K562 (cell line): ENCODE measurements at regions not wholly inside any gene's neighbourhood (a gene's known extent, or its start where the extent isn't known, plus 50 kb on each side); places are given as distances from the start of the nearest gene placed in this dataset.

Source experiments
- ATAC-seq: fragments of 200-7000 bp; cut with Tn5 transposase; 3 replicates; pipeline ENCODE4 v1.9.1; 2020; ENCODE audit warnings: moderate library complexity
- BruUV-seq: library from RNA; stranded (reverse); fragments of 400-500 nt; replicated peaks from 2 replicates; lab custom pipeline; 2021; lab: Mats Ljungman, UMichigan
- CTCF ChIA-PET: fragments of 300-600 bp; formaldehyde crosslinking; extraction: SDS; loops from one replicate; lab custom pipeline; 2021; ENCODE audit warnings: low intra/inter-chr PET ratio; lab: Yijun Ruan, JAX
- POLR2A ChIA-PET: fragments of 300-600, 350-650 bp; sonication (Branson Sonifier 250); formaldehyde crosslinking; extraction: SDS; loops from one replicate; lab custom pipeline; 2021; ENCODE audit warnings: antibody characterized with exemption, inconsistent platforms; lab: Yijun Ruan, JAX
- DNase-seq, 4 experiments: peaks; one replicate each; pipeline versions ENCODE4 v3.0.0 to v3.0.0-alpha.2; 2011 to 2018; ENCODE audit warnings: low spot score in 3 of 4, mixed read lengths in 3 of 4; ENCODE audit errors: extremely low read depth in 1 of 4
- FAIRE-seq: peaks from 2 replicates; lab custom pipeline; 2011; peaks lifted over from hg19 to GRCh38; lab: Jason Lieb, UNC
- H2AFZ ChIP-seq: 2 replicates; pipeline ENCODE4 v1.6.0; 2011; ENCODE audit warnings: low read depth, low read length, control low read depth, inconsistent platforms
- H3K27ac ChIP-seq: fragments of 200-600 bp; 3 replicates; pipeline ENCODE4 v1.8.0; 2011; ENCODE audit warnings: low read depth, mild to moderate bottlenecking, control low read depth, inconsistent platforms, low read length, moderate library complexity, mixed read lengths; ENCODE audit errors: extremely low read depth
- H3K27me3 ChIP-seq, 2 experiments: fragments of 300-600 bp in 1 of 2; 2 replicates in 1 of 2; 3 replicates in 1 of 2; pipeline versions ENCODE4 v1.6.0 to v1.8.0; 2011; ENCODE audit warnings: inconsistent platforms in 2 of 2, low read length in 2 of 2, mild to moderate bottlenecking in 1 of 2, mixed read lengths in 1 of 2, moderate library complexity in 1 of 2; ENCODE audit not compliant: control insufficient read depth in 2 of 2, insufficient read depth in 2 of 2
- H3K36me3 ChIP-seq: fragments of 300-600 bp; 3 replicates; pipeline ENCODE4 v1.8.0; 2011; ENCODE audit warnings: mild to moderate bottlenecking, low read length, inconsistent platforms; ENCODE audit not compliant: control insufficient read depth, insufficient read depth
- H3K4me1 ChIP-seq, 2 experiments: fragments of 200-600 bp in 1 of 2; replicated peaks in 1 of 2; 2 replicates in 1 of 2; 3 replicates in 1 of 2; pipeline versions ENCODE4 v1.5.1 to v1.8.0; 2011; ENCODE audit warnings: inconsistent platforms in 2 of 2, low read length in 2 of 2, mild to moderate bottlenecking in 1 of 2, mixed read lengths in 1 of 2, moderate library complexity in 1 of 2; ENCODE audit not compliant: control insufficient read depth in 2 of 2, insufficient read depth in 2 of 2
- H3K4me2 ChIP-seq: 2 replicates; pipeline ENCODE4 v1.6.1; 2011; ENCODE audit warnings: low read length, control low read depth, inconsistent platforms, mixed read lengths; ENCODE audit not compliant: insufficient read depth
- H3K4me3 ChIP-seq: fragments of 200-600 bp; sonication (generic), shearing (Covaris generic); 2 replicates; pipeline ENCODE4 v1.5.1; 2016; ENCODE audit warnings: control low read depth, inconsistent platforms
- H3K79me2 ChIP-seq: fragments of 200-600 bp; 3 replicates; pipeline ENCODE4 v1.8.0; 2011; ENCODE audit warnings: low read length, inconsistent platforms; ENCODE audit not compliant: control insufficient read depth, insufficient read depth
- H3K9ac ChIP-seq, 2 experiments: 2 replicates each; pipeline versions ENCODE4 v1.6.0 to v1.6.1; 2011; ENCODE audit warnings: low read depth in 2 of 2, low read length in 2 of 2, control low read depth in 1 of 2, inconsistent platforms in 1 of 2, mild to moderate bottlenecking in 1 of 2, mixed read lengths in 1 of 2; ENCODE audit not compliant: insufficient read depth in 1 of 2
- H3K9me1 ChIP-seq: one replicate; pipeline ENCODE4 v1.6.0; 2011; ENCODE audit warnings: inconsistent platforms, mild to moderate bottlenecking, low read length, moderate library complexity; ENCODE audit not compliant: control insufficient read depth, insufficient read depth
- H3K9me3 ChIP-seq: replicated peaks from 2 replicates; pipeline ENCODE4 v1.5.1; 2011; ENCODE audit warnings: low read depth, low read length, inconsistent platforms; ENCODE audit not compliant: control insufficient read depth, insufficient read depth
- H4K20me1 ChIP-seq: replicated peaks from 2 replicates; pipeline ENCODE4 v1.6.1; 2011; ENCODE audit warnings: low read length, inconsistent platforms, mixed read lengths; ENCODE audit not compliant: control insufficient read depth, insufficient read depth
- BCOR ChIP-seq: fragments of 450-650 bp; IDR thresholded peaks from 2 replicates; pipeline ENCODE4 v1.6.1; 2016
- BRD4 ChIP-seq: fragments of 200-600 bp; sonication (generic); IDR thresholded peaks from 2 replicates; pipeline ENCODE4 v1.6.1; 2017; ENCODE audit warnings: inconsistent platforms
- CHD1 ChIP-seq: fragments of 200-600 bp; sonication (generic); IDR thresholded peaks from one replicate; pipeline ENCODE4 v1.6.1; 2012; ENCODE audit warnings: mild to moderate bottlenecking, moderate library complexity, low read length, inconsistent platforms
- EP300 ChIP-seq: IDR thresholded peaks from 2 replicates; pipeline ENCODE4 v1.6.1; 2012; ENCODE audit warnings: low read length, improper control_type of control experiment
- HDAC2 ChIP-seq: fragments of 450-650 bp; IDR thresholded peaks from 2 replicates; pipeline ENCODE4 v1.6.1; 2016; ENCODE audit warnings: mild to moderate bottlenecking
- HDAC3 ChIP-seq: fragments of 450-650 bp; IDR thresholded peaks from 2 replicates; pipeline ENCODE4 v1.6.1; 2018; ENCODE audit warnings: borderline replicate concordance, mild to moderate bottlenecking, moderate library complexity; ENCODE audit not compliant: partially characterized antibody
- NCOA1 ChIP-seq: fragments of 450-650 bp; IDR thresholded peaks from 2 replicates; pipeline ENCODE4 v1.6.1; 2016; ENCODE audit warnings: low read depth
- PHF21A ChIP-seq: fragments of 450-650 bp; IDR thresholded peaks from 2 replicates; pipeline ENCODE4 v1.6.1; 2017; ENCODE audit warnings: low read depth, borderline replicate concordance
- POLR2H ChIP-seq: IDR thresholded peaks from 2 replicates; pipeline ENCODE4 v1.6.1; 2016; ENCODE audit warnings: missing genetic modification characterization, low read depth, mild to moderate bottlenecking, control low read depth, missing compliant biosample characterization, moderate library complexity
- SLC30A9 ChIP-seq: fragments of 250-450 bp; sonication (Bioruptor Pico); IDR thresholded peaks from 2 replicates; pipeline ENCODE4 v1.8.0; 2022; ENCODE audit warnings: mild to moderate bottlenecking, moderate library complexity
- THAP7 ChIP-seq: fragments of 250-450 bp; sonication (Bioruptor Pico); IDR thresholded peaks from 2 replicates; pipeline ENCODE4 v1.5.0; 2021
- XRCC4 ChIP-seq: IDR thresholded peaks from one replicate; pipeline ENCODE4 v1.6.1; 2011; ENCODE audit not compliant: insufficient read depth, insufficient read length; ENCODE audit errors: extremely low read depth
- ZNF263 ChIP-seq: sonication (generic); formaldehyde crosslinking; IDR thresholded peaks from 2 replicates; pipeline ENCODE4 v1.8.0; 2022; ENCODE audit warnings: mild to moderate bottlenecking, missing genetic modification reagents, borderline replicate concordance
- WGBS: fragments of 100-300 bp; shearing (Covaris generic); methylation state at CpG from one replicate; pipeline ENCODE4 v1.1.6; 2016; ENCODE audit warnings: low coverage, mixed read lengths; ENCODE audit not compliant: insufficient coverage; ENCODE audit errors: missing lambda C conversion rate; 5-methylcytosine and 5-hydroxymethylcytosine counted together
- in situ Hi-C: fragments of 300-500 bp; cut with MboI; formaldehyde crosslinking; loops from 4 replicates; pipeline ENCODE4 v1.15.0; 2018; ENCODE audit warnings: inconsistent platforms, mixed read lengths
- intact Hi-C: fragments of 100-400 bp; cut with micrococcal nuclease; formaldehyde crosslinking; loops from 2 replicates; pipeline ENCODE4 v1.14.2; 2022

GRCh38 chr2:205865056-205865455 is 182.8 kb downstream of the NRP2 start:
- Histone ChIP-seq H3K27me3 (peaks cover 0 to 16% of the 10 kb centered on the region in 2 experiments; a peak in 2 of 5 replicates), H3K79me2 (no peaks in the 10 kb centered on the region), H3K9ac (no peak overlapping the region), H2AFZ (no peak overlapping the region), H3K4me2 (no peak overlapping the region), H3K9me1 (no peaks in the 10 kb centered on the region), H4K20me1 (no peaks in the 10 kb centered on the region), H3K36me3 (no peaks in the 10 kb centered on the region), H3K9me3 (no peaks in the 10 kb centered on the region), H3K27ac (no peak overlapping the region), H3K4me3 (no peak overlapping the region), H3K4me1 (no peaks in the 10 kb centered on the region)
- no TSS peak for BruUV-seq
- DNase-seq (no peak), ATAC-seq (no peak), FAIRE-seq (no peak)
- ChIA-PET POLR2A (interaction anchor here (0.6 kb wide), 1 partner anchor 109 kb away, joined by 3 read pairs; no protein-coding TSS in a partner anchor), CTCF (no interaction called here)
- in situ Hi-C loops, result no loop called here
- 0% methylated on average over 2 of the region's 3 CpGs for WGBS
- TF ChIP-seq ZNF263 (CRISPR knock-in tag) (no peak), BRD4 (no peak), SLC30A9 (CRISPR knock-in tag) (no peak), XRCC4 (no peak), BCOR (no peak), POLR2H (no peak), THAP7 (no peak), EP300 (no peak), HDAC3 (no peak), HDAC2 (no peak), NCOA1 (no peak), PHF21A (no peak), CHD1 (no peak)
- intact Hi-C loops, result no loop called here
